SK-MEL-5 (cell line): ENCODE measurements at regions not wholly inside any gene's neighbourhood (a gene's known extent, or its start where the extent isn't known, plus 50 kb on each side); places are given as distances from the start of the nearest gene placed in this dataset.

Experiments used
- DNase-seq: peaks from one replicate; pipeline ENCODE4 v3.0.0-alpha.2; 2016; ENCODE audit warnings: low read depth, low spot score
- in situ Hi-C: cut with HindIII; loops from 2 replicates; pipeline ENCODE4 v1.10.0; 2016; ENCODE audit warnings: low sequenced_read_pairs, high pct_unique_total_duplicates, low pct_unique_long_range_greater_than_20kb
- small RNA-seq, 2 experiments: library from RNA; depleted of rRNA; stranded (forward); fragments of <200 nt; gene quantifications; one replicate each; pipeline ENCODE3, GENCODE V24; 2014

DNA sequence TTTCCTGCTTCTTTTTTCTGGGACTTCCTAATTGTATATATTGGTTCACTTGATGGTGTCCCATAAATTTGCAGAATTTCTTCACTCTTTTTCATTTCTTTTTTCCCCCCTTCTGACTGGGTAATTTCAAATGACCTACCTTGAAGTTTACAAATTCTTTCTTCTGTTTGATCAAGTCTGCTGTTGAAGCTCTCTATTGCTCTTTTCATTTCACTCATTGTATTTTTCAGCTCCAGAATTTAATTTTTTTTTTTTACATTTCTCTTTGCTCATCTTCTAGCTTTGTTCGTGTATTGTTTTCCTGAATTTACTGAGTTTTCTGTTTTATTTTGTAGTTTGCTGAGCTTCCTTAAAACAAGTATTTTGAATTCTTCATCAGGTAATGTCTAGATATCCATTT lies 61.7 kb upstream of the SRD5A3 start:
- in situ Hi-C loops: no loop called here
- no peak for DNase-seq

- DNase-seq: no peak
- in situ Hi-C loops: no loop called here
These were observed 54.8 kb upstream of the SRD5A3 start for GRCh38 chr4:55291227-55291640.

- in situ Hi-C loops: no loop called here
These were observed 49.9 kb upstream of the SRD5A3 start for GRCh38 chr4:55296096-55296495.

More at GRCh38 chr4:55296096-55296495, 49.9 kb upstream of the SRD5A3 start:
- DNase-seq: no peak

Small RNAs in the stretch of these regions (small RNA-seq; reads per million reads assigned to genes)
- gene RN7SL822P: 0 reads per million in 2 experiments
- gene RNU6-746P: 0 reads per million in 2 experiments
